HCT116 (cell line): ENCODE measurements at regions not wholly inside any gene's neighbourhood (a gene's known extent, or its start where the extent isn't known, plus 50 kb on each side); places are given as distances from the start of the nearest gene placed in this dataset.

Experiments
- ATAC-seq: fragments of 200-7000 bp; cut with Tn5 transposase; 2 replicates; pipeline ENCODE4 v1.9.1; 2020; ENCODE audit warnings: mild to moderate bottlenecking, moderate library complexity
- BruUV-seq: library from RNA; stranded (reverse); fragments of 400-500 nt; replicated peaks from 2 replicates; lab custom pipeline; 2021; lab: Mats Ljungman, UMichigan
- CTCF ChIA-PET: fragments of 300-600 bp; sonication (Branson Sonifier 250); formaldehyde crosslinking; loops from one replicate; lab custom pipeline; 2021; ENCODE audit warnings: antibody characterized with exemption; lab: Charles Lee
- POLR2A ChIA-PET: fragments of 300-600, 350-600 bp; sonication (Branson Sonifier 250); formaldehyde crosslinking; loops from one replicate; lab custom pipeline; 2021; ENCODE audit warnings: antibody characterized with exemption; lab: Charles Lee
- RAD21 ChIA-PET, 2 experiments: fragments of 300-600 bp; sonication (Branson Sonifier 250); formaldehyde crosslinking; loops; one replicate each; lab custom pipeline; 2023; ENCODE audit warnings: low total read pairs in 2 of 2; ENCODE audit not compliant: uncharacterized antibody in 2 of 2, unreplicated experiment in 2 of 2, low non-redundant PET in 1 of 2; lab: Charles Lee
- DNase-seq: peaks from one replicate; pipeline ENCODE4 v3.0.0-alpha.2; 2010; ENCODE audit warnings: low read depth, low spot score
- H2AFZ ChIP-seq: fragments of 200-600 bp; shearing (Covaris generic), sonication (generic); 2 replicates; pipeline ENCODE4 v1.6.1; 2017; ENCODE audit warnings: low read depth, mixed run types, mixed read lengths, antibody characterized with exemption, low read length; ENCODE audit not compliant: poor library complexity, severe bottlenecking
- H3K27ac ChIP-seq: 2 replicates; pipeline ENCODE4 v1.5.1; 2012; ENCODE audit warnings: low read depth, low read length
- H3K27me3 ChIP-seq: fragments of 200-600 bp; sonication (generic); 2 replicates; pipeline ENCODE4 v1.6.1; 2016; ENCODE audit warnings: mixed run types, low read length, mixed read lengths; ENCODE audit not compliant: insufficient read depth
- H3K36me3 ChIP-seq, 2 experiments: fragments of 200-500 bp in 1 of 2; fragments of 200-600 bp in 1 of 2; sonication (Bioruptor generic) in 1 of 2; sonication (generic) in 1 of 2; 2 replicates each; pipeline versions ENCODE4 v1.5.1 to v1.6.1; 2014 to 2016; ENCODE audit warnings: low read length in 2 of 2, inconsistent platforms in 1 of 2, mixed read lengths in 1 of 2, mixed run types in 1 of 2; ENCODE audit not compliant: insufficient read depth in 2 of 2, control insufficient read depth in 1 of 2
- H3K4me1 ChIP-seq, 2 experiments: fragments of 200-600 bp in 1 of 2; sonication (generic) in 1 of 2; 2 replicates each; pipeline versions ENCODE4 v1.5.1 to v1.6.1; 2012 to 2017; ENCODE audit warnings: low read length in 2 of 2, inconsistent platforms in 1 of 2, mild to moderate bottlenecking in 1 of 2, mixed read lengths in 1 of 2, mixed run types in 1 of 2, moderate library complexity in 1 of 2; ENCODE audit not compliant: insufficient read depth in 2 of 2, control insufficient read depth in 1 of 2
- H3K4me2 ChIP-seq: fragments of 200-600 bp; sonication (generic); 2 replicates; pipeline ENCODE4 v1.6.1; 2017; ENCODE audit warnings: mixed run types, low read length, mixed read lengths
- H3K4me3 ChIP-seq, 2 experiments: fragments of 200-600 bp in 1 of 2; sonication (generic) in 1 of 2; replicated peaks in 1 of 2; 2 replicates each; pipeline ENCODE4 v1.5.1; 2011 to 2016; ENCODE audit warnings: low read length in 2 of 2, control low read depth in 1 of 2, low read depth in 1 of 2, mild to moderate bottlenecking in 1 of 2, mixed read lengths in 1 of 2, mixed run types in 1 of 2
- H3K79me2 ChIP-seq: fragments of 200-600 bp; sonication (generic); 2 replicates; pipeline ENCODE4 v1.6.1; 2017; ENCODE audit warnings: mild to moderate bottlenecking, mixed run types, low read length, moderate library complexity, mixed read lengths; ENCODE audit not compliant: insufficient read depth
- H3K9ac ChIP-seq: fragments of 200-600 bp; sonication (generic); 2 replicates; pipeline ENCODE4 v1.6.1; 2016; ENCODE audit warnings: low read length, mixed read lengths
- H3K9me2 ChIP-seq: fragments of 200-600 bp; sonication (generic), shearing (Covaris generic); 2 replicates; pipeline ENCODE4 v1.6.1; 2017; ENCODE audit warnings: mixed run types, mild to moderate bottlenecking, moderate library complexity; ENCODE audit not compliant: insufficient read depth
- H3K9me3 ChIP-seq, 2 experiments: fragments of 200-500 bp in 1 of 2; fragments of 200-600 bp in 1 of 2; sonication (Bioruptor generic) in 1 of 2; sonication (generic) in 1 of 2; 2 replicates each; pipeline ENCODE4 v1.6.1; 2014 to 2017; ENCODE audit warnings: low read length in 2 of 2, mixed read lengths in 2 of 2, inconsistent platforms in 1 of 2, low read depth in 1 of 2, mild to moderate bottlenecking in 1 of 2, mixed run types in 1 of 2, moderate library complexity in 1 of 2; ENCODE audit not compliant: control insufficient read depth in 1 of 2, insufficient read depth in 1 of 2
- H4K20me1 ChIP-seq: fragments of 200-600 bp; sonication (generic), shearing (Covaris generic); 2 replicates; pipeline ENCODE4 v1.6.1; 2017; ENCODE audit warnings: mixed run types, mild to moderate bottlenecking, moderate library complexity; ENCODE audit not compliant: insufficient read depth
- CTCF ChIP-seq, 3 experiments: fragments of 200-600 bp in 1 of 3; sonication (generic) in 1 of 3; IDR thresholded peaks in 2 of 3; conservative IDR thresholded peaks in 1 of 3; 2 replicates each; pipeline ENCODE4 v1.5.1; 2012 to 2017; ENCODE audit warnings: low read depth in 2 of 3, low read length in 2 of 3, antibody characterized with exemption in 1 of 3, borderline replicate concordance in 1 of 3, control low read depth in 1 of 3, mild to moderate bottlenecking in 1 of 3, mixed read lengths in 1 of 3, mixed run types in 1 of 3, moderate library complexity in 1 of 3; ENCODE audit not compliant: insufficient read depth in 1 of 3
- FOSL1 ChIP-seq: IDR thresholded peaks from 2 replicates; pipeline ENCODE4 v1.6.1; 2012; ENCODE audit warnings: low read depth
- MAX ChIP-seq: IDR thresholded peaks from 2 replicates; pipeline ENCODE4 v1.6.1; 2012
- POLR2A ChIP-seq: IDR thresholded peaks from 2 replicates; pipeline ENCODE4 v1.7.0; 2011; ENCODE audit warnings: borderline replicate concordance; ENCODE audit not compliant: insufficient read depth, insufficient read length; ENCODE audit errors: extremely low read depth
- POLR2AphosphoS5 ChIP-seq: IDR thresholded peaks from 2 replicates; pipeline ENCODE4 v1.6.1; 2011; ENCODE audit warnings: mild to moderate bottlenecking, low read depth, low read length, moderate library complexity
- SIN3A ChIP-seq: IDR thresholded peaks from 2 replicates; pipeline ENCODE4 v1.6.1; 2012; ENCODE audit warnings: low read depth
- SP1 ChIP-seq: IDR thresholded peaks from 2 replicates; pipeline ENCODE4 v1.6.1; 2012; ENCODE audit warnings: low read depth
- intact Hi-C: fragments of 100-400 bp; cut with micrococcal nuclease; formaldehyde crosslinking; loops from 2 replicates; pipeline ENCODE4 v1.10.0; 2022

- H3K9me3 ChIP-seq = no peaks in the 10 kb centered on the region
- no peak overlapping the region for H2AFZ ChIP-seq
- no peak overlapping the region for H3K9ac ChIP-seq
- DNase-seq (no peak), ATAC-seq (no peak)
- no peaks in the 10 kb centered on the region for H3K27me3 ChIP-seq
- POLR2A ChIA-PET = interaction anchor here (1.6 kb wide), 1 partner anchor 174 kb away, joined by 6 read pairs; no protein-coding TSS in a partner anchor
- H3K9me2 ChIP-seq = no peaks in the 10 kb centered on the region
- no peaks in the 10 kb centered on the region for H3K79me2 ChIP-seq
- H3K4me3 ChIP-seq = no peak overlapping the region
- no TSS peak for BruUV-seq
- TF ChIP-seq POLR2AphosphoS5 (no peak), MAX (no peak), FOSL1 (no peak), POLR2A (no peak), CTCF (IDR thresholded peaks at IDR 0.05 in 2 of 3, conservative IDR thresholded peaks at IDR 0.05 in 1 of 3; ENCODE audit: borderline replicate concordance in 1 of 3, insufficient read depth in 1 of 3, low read depth in 2 of 3, low read length in 2 of 3) (no peak)
- H3K27ac ChIP-seq = peak overlapping the region; percentile 50
- intact Hi-C loops = no loop called here
- RAD21 ChIA-PET = no interaction called here
- H3K36me3 ChIP-seq = no peaks in the 10 kb centered on the region
- H3K4me2 ChIP-seq = no peak overlapping the region
- peaks cover 54 to 67% of the 10 kb centered on the region in 2 experiments for H3K4me1 ChIP-seq
- H4K20me1 ChIP-seq = no peaks in the 10 kb centered on the region
- CTCF ChIA-PET = no interaction called here
These were observed 177.9 kb downstream of the PHLDA1 start for GRCh38 chr12:75853626-75854025.

GRCh38 chr12:75852956-75853355, 178.6 kb downstream of the PHLDA1 start:
- Histone ChIP-seq H3K79me2 (no peaks in the 10 kb centered on the region), H3K9me3 (no peaks in the 10 kb centered on the region), H2AFZ (no peak overlapping the region), H3K9me2 (no peaks in the 10 kb centered on the region), H3K4me3 (no peak overlapping the region), H3K9ac (peak overlapping the region; percentile 50; the same call in 1 of the 2 replicates), H3K27ac (peak overlapping the region; percentile 95), H3K36me3 (no peaks in the 10 kb centered on the region), H4K20me1 (no peaks in the 10 kb centered on the region), H3K4me2 (no peak overlapping the region), H3K4me1 (peaks cover 51 to 69% of the 10 kb centered on the region in 2 experiments), H3K27me3 (no peaks in the 10 kb centered on the region)
- TF ChIP-seq SP1 = no peak
- no peak for TF ChIP-seq SIN3A
- no peak for TF ChIP-seq MAX
- TF ChIP-seq CTCF (IDR thresholded peaks at IDR 0.05 in 2 of 3, conservative IDR thresholded peaks at IDR 0.05 in 1 of 3; ENCODE audit: borderline replicate concordance in 1 of 3, insufficient read depth in 1 of 3, low read depth in 2 of 3, low read length in 2 of 3) = no peak
- no peak for TF ChIP-seq FOSL1
- no peak for DNase-seq
- no TSS peak for BruUV-seq
- no peak for ATAC-seq
- intact Hi-C loops = no loop called here
- RAD21 ChIA-PET = no interaction called here
- POLR2A ChIA-PET = interaction anchor here (1.6 kb wide), 1 partner anchor 175 kb away, joined by 6 read pairs; no protein-coding TSS in a partner anchor
- CTCF ChIA-PET = no interaction called here
